HG03139 (cell line): ENCODE measurements at regions not wholly inside any gene's neighbourhood (a gene's known extent, or its start where the extent isn't known, plus 50 kb on each side); places are given as distances from the start of the nearest gene placed in this dataset.
"Not testable (repeated sequence)": the region's sequence is repeated elsewhere in the genome, so short reads cannot be mapped to it uniquely, and the experiment has no call there.

ENCODE experiments used
- ATAC-seq: cut with Tn5 transposase; IDR thresholded peaks from one replicate; pipeline ENCODE4 v1.9.1; 2021; ENCODE audit not compliant: unreplicated experiment

- ATAC-seq = no peak
Observed at GRCh38 chrX:39262641-39263040, 461.4 kb downstream of the MID1IP1 start.

DNA sequence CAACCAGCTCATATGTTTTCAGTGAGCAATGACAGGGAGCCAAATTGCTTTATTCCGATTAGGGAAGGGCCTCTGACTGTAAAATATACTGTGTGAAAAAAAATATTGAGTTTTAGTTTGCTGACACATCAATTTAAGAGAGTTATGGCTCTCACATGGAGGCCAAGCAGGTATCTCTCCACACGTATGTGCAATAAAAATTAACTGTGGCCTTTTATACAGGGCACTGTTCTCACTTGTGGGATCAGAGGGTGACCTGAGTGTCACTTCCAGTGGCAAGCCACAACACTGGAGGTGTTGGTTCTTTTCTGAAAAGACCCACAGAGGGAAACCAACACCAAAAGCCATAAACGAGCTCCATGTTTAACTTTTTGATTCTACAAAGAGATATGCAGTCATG, 462.8 kb downstream of the MID1IP1 start:
- no peak for ATAC-seq

DNA sequence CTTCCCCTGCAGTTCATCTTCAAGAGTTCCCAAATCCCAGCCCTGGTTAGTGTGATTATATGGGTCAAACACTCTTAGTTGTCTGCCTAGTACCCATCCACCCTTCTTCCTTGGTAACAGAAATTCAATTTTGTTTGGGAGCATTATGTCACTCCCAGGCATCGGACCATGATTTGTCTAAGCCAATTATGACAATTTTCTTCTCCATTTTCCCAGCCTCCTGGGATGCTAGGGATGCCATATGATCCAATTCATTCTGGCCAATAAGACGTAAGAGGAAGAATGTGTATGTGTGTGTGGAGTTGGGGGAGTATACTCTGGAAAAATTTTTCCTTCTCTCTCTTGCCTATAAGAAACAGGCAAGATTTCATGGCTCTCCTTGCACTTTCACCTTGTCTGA, 465.9 kb downstream of the MID1IP1 start:
- ATAC-seq = no peak

GRCh38 chrX:39268207-39268606, 466.9 kb downstream of the MID1IP1 start:
- no peak for ATAC-seq

GRCh38 chrX:39275500-39276068, 474.3 kb downstream of the MID1IP1 start:
- ATAC-seq = no peak

- ATAC-seq = not testable (repeated sequence)
Observed at GRCh38 chrX:39277685-39278390, 476.6 kb downstream of the MID1IP1 start.

GRCh38 chrX:39283239-39283638, 482.0 kb downstream of the MID1IP1 start:
- ATAC-seq = no peak

DNA sequence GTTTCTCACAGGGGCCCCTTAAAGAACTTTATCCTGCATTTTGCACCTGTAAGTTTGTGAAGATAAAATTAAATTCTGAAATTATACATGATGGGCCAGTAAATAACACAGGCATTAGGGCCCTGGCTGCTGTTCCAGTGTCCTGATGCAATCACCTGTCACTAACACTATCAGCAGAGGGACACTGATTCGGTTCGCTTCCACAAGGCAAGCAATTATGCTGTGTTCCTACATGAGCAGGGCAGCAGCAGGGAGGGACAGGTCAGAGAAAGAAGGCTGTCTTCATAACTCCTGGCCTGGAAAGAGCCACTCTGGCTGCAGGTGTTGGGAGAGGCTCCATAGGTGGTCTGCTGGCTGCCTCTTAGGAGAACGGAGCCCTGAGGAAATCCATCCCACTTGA, 487.3 kb downstream of the MID1IP1 start:
- ATAC-seq = no peak

DNA sequence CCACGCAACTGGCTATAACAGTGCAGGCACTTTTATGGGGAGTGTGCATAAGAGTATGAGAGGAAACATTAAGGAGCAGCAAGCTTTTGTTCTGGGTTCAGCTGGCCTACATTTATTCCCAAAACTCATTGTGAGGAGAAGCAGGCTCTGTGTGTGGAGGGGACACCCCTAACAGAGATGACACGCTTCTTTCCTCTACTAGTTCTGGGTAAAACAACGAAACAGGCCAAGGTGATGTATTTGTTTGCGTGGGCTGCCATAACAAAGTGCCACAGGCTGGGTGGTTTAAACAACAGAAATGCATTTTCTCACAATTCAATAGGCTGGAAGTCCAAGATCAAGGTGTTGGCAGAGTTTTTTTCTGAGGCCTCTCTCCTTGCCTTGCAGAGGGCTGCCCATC, 488.6 kb downstream of the MID1IP1 start:
- no peak for ATAC-seq

GRCh38 chrX:39293203-39293602, 491.9 kb downstream of the MID1IP1 start:
- ATAC-seq = no peak

DNA sequence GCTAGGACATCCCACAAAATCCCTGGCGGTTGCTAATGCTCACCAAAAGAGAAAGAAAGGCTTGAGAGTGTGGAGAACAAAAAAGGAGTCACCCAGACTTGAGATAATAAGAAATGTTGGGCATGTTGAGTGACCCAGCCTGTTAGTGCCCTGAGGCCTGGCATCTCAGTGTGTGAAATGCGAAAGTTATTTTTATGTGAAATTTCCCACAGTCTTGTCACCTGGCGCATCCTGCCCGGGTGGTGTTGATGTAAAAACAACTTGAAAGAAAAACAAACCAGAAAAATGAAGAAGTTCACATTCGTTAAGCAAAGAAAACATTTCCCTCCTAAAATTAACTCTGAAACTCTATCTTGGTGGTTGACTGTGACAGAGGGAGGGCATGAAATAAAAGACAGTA, 495.2 kb downstream of the MID1IP1 start:
- no peak for ATAC-seq

- ATAC-seq = no peak
Observed at GRCh38 chrX:39298821-39299220, 497.6 kb downstream of the MID1IP1 start.

DNA sequence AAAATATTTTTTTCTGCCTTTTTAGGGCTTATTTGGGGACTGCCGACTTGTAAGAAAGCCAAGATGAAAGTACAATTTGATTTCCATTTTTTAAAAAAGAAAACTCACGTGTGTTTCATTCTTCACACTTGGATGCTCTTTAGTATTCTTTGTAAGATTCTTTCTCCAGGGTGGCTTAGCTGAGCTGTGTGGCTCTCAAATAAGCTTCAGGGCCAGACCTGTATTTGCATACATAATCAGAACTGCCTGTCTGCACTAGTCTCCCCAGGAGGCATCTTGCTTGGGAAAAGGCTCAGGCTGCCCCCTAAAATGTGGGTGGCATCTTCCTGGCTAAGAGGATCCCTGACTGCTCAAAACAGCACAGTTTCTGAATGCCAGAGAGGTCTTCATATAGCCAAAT, 498.4 kb downstream of the MID1IP1 start:
- ATAC-seq = no peak

GRCh38 chrX:39301036-39301435, 499.8 kb downstream of the MID1IP1 start:
- ATAC-seq = no peak

DNA sequence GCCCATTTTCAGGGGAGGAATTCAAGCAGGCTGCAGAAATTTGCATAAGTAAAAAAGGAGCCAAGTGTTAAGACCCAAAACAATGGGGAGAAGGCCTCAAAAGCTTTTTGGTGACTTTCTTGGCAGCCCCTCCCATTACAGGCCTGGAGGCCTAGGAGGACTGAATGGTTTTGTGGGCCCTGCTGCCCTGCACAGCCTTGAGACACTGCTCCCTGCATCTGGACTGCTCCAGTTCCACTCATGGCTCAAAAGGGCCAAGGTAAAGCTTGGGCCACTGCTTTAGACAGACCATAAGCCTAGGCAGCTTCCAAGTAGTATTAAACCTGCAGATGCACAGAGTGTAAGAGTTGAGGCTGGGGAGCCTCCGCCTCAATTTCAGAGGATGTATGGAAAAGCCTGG, 501.6 kb downstream of the MID1IP1 start:
- no peak for ATAC-seq

GRCh38 chrX:39304746-39305145, 503.5 kb downstream of the MID1IP1 start:
- ATAC-seq = no peak

GRCh38 chrX:39307488-39307887, 506.2 kb downstream of the MID1IP1 start:
- ATAC-seq = no peak

DNA sequence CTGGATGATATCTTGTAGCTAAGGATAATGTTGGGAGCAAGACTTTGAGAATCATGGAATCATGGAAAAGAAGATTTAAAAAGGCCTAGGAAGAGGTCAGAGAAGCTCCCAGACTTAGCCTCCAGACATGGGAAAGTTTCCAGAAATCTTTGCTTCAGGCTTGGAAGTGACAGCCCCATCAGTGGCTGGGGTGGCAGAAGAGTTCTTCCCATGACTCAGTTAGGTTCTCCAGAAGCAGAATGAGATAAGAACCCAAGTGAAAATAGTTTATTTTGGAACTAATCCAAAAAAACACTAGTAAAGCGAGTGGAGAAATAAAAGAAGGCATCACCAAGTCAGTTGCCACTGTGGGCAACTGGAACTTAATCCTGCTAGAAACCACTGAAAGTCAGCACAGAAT, 506.9 kb downstream of the MID1IP1 start:
- no peak for ATAC-seq

- ATAC-seq = no peak
Observed at GRCh38 chrX:39309018-39309635, 507.9 kb downstream of the MID1IP1 start.

- no peak for ATAC-seq
Observed at GRCh38 chrX:39309721-39310152, 508.5 kb downstream of the MID1IP1 start.

DNA sequence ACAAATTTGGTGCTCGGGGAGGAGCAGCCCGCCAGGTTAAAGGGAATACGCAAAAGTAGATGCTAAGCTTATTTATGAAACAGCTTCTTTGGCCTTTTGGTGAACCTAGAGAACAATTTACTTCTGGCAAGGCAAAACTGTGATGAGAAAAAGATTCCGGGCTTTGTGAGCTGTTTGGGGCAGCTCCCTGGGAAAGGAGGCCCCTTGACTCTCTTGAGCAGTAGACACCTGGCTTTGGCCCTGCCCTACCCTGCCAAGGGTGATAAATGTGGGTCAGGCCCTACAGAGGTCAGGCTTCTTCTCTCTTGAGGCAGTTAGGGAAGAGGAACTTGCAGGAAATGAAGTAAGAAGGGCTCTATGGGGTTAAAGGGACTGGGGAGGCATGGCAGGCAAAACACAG, 509.6 kb downstream of the MID1IP1 start:
- ATAC-seq = no peak

GRCh38 chrX:39311646-39312045, 510.4 kb downstream of the MID1IP1 start:
- ATAC-seq = no peak

- ATAC-seq = no peak
Observed at GRCh38 chrX:39313146-39313545, 511.9 kb downstream of the MID1IP1 start.
